SH-SY5Y (cell line): ENCODE measurements at regions not wholly inside any gene's neighbourhood (a gene's known extent, or its start where the extent isn't known, plus 50 kb on each side); places are given as distances from the start of the nearest gene placed in this dataset.

Experiments
- GATA2 ChIP-seq: IDR thresholded peaks from 2 replicates; pipeline ENCODE4 v1.6.1; 2011; ENCODE audit warnings: mild to moderate bottlenecking, low read depth, low read length
- GATA3 ChIP-seq: IDR thresholded peaks from 2 replicates; pipeline ENCODE4 v1.6.1; 2011; ENCODE audit warnings: low read depth, mild to moderate bottlenecking, low read length, moderate library complexity

GRCh38 chr2:19238440-19239060, 119.9 kb downstream of the OSR1 start:
- TF ChIP-seq GATA2: no peak
- TF ChIP-seq GATA3: no peak
